HG03060 (cell line): ENCODE measurements at regions not wholly inside any gene's neighbourhood (a gene's known extent, or its start where the extent isn't known, plus 50 kb on each side); places are given as distances from the start of the nearest gene placed in this dataset.

Experiments used
- ATAC-seq: cut with Tn5 transposase; IDR thresholded peaks from one replicate; pipeline ENCODE4 v1.9.1; 2021; ENCODE audit warnings: low read depth, moderate number of reproducible peaks; ENCODE audit not compliant: unreplicated experiment

DNA sequence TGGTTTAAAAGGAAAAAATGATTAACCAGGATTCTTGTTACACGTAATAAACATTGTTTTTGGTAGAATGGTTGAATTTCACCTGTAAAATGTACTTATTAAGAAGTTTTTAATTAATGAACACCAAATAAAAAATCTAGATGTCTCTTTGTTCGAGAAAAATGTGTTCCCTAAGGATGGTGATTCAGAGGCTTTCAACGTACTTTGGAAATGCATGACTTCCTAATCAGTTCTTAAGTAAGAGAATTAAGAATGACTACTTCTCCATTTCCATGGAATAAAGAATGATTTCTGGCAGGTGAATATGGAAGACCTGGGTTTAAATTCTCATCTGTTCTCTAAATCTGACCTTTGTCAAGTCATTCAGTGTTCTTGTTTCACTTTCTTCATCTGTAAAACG, 428.6 kb downstream of the KCNH5 start:
- no peak for ATAC-seq

DNA sequence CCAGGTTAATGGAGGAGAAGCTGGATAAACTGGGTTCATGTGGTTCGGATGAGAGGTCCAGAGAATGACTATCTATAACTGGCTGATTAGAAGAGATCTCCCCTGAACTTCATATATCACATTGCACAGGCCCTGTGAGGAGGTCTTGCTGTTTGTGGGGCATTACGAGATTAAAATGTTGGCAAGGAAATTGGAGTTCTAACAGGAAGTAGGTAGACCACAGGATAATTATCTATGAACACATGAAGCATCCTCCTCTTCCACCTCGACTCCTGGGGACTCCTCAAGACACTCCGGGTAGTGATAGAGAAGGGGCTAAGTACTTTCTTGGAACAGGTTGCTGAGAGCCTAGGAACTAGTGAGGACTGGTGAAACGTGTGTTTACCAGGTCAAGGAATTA, 418.8 kb downstream of the KCNH5 start:
- ATAC-seq: no peak

DNA sequence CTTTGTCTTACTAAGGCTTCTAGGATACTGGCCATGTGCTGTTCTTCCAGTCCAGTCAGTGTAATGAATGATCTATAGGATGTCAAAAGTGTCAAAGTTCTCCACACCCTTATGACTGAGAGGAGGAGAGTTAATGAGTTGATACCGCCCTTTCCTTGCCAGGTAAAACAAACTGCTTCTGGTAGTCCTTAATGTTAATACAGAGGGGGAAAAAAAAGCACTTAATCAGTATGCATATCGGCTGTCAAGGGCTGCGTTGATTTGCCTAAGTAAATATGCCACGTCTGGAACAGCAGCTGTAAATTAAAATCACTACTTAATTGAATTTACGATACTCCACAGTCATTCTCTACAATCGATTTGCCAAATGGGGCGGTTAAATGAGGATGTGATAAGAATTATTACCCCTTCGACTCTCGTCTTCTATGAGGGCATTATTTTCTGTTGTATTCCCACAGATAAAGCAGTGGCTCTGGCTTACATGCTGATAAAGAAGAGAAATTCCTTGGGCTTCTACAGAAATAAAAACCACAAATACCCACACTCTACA, 416.0 kb downstream of the KCNH5 start:
- no peak for ATAC-seq

DNA sequence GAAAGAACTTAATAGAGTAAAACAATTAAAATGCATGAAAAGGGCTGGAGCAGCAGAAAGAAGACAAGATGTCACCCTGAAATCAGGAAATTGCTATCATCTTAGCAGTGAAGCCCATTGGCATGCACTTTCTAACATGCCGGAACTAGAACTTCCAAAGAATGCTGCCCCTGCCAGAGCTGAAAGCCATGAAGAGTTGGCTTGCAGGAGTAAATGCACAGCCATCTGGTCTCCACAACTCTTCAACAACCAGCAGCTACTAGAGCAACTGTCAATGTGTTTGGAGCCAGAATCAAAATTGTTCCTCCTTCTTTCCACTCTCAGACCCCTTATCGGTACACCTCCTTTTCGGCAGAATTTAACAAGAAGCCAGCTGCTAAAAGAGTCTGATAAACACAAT, 414.1 kb downstream of the KCNH5 start:
- no peak for ATAC-seq

DNA sequence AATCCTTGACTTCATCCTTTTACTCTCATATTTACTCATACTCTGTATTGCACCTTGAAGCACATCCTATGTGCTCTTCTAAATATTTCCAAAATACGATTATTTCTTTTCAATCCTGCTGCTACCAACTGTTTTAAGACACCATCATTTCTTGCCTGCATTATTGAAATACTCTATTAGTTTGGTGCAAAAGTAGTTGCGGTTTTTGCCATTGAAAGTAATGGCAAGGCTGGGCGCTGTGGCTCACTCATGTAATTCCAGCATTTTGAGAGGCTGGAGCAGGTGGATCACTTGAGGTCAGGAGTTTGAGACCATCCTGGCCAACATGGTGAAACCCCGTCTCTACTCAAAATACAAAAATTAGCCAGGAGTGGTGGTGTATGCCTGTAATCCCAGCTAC, 412.5 kb downstream of the KCNH5 start:
- no peak for ATAC-seq

DNA sequence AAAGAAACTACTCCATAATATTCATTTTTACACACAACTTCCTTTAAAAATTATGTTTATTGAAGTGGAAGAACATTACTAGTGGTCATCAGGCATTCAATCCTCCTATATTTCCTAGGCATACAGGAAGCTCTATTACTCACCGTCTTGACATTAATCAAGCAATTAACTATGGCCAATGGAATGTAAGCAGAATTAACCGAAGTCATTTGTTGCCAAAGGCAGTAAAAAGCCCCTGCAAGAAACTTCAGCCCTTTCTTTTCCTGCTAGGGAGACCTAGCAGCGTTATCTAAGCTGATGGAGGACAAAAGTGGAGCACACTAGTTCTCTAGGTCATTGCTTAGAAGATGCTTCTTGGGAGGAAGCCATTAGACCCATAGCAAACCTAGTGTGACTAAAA, 399.6 kb downstream of the KCNH5 start:
- no peak for ATAC-seq
